KBM-7 (cell line): ENCODE measurements at regions not wholly inside any gene's neighbourhood (a gene's known extent, or its start where the extent isn't known, plus 50 kb on each side); places are given as distances from the start of the nearest gene placed in this dataset.
A peak's percentile ranks its signal among the peaks of the same experiment; 100 is the strongest.
"Not testable (repeated sequence)": the region's sequence is repeated elsewhere in the genome, so short reads cannot be mapped to it uniquely, and the experiment has no call there.

ENCODE experiments used
- DNase-seq: peaks from one replicate; pipeline ENCODE4 v3.0.0-alpha.2; 2015
- in situ Hi-C: fragments of 300-500 bp; cut with MboI; formaldehyde crosslinking; loops from 2 replicates; pipeline ENCODE4 v1.14.3; 2020; ENCODE audit warnings: low sequenced_read_pairs, low pct_unique_long_range_greater_than_20kb, mixed read lengths

DNA sequence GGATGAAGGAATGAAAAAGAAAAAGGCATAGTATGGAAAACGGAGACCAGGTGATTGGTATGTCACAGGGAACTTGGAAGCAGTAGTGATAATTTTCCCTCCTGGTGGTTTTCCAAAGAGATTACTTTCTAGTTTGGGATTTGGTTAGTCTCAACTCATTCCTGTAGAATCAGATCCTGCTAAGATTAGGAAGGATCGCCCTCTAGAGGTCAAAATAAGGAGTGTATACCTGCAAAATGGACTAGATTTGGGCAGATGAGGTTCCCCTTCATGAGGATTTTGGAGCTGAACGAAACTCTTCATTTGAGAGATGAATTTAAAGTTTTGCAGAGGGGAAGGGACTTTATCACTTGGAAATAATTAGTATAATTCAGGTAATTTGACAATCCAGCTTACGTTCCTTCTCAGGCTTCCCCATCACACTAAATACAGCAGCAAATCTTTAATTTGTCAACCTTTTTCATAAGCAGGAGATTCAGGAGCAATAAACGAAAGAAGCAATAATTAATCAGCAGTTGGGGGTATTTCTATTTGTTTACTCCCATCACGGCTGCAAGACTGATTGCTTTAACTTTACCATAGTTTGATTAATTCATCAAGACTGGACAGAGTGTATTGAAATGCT, 65.2 kb downstream of the CCDC195 start:
- peak; percentile 62 for DNase-seq
- in situ Hi-C loops = no loop called here

- DNase-seq = not testable (repeated sequence)
- in situ Hi-C loops = loop anchor here (10.0 kb wide), 1 partner anchor 283 kb away; no protein-coding TSS in a partner anchor
Measured at GRCh38 chr2:224647684-224648083, 62.5 kb upstream of the CUL3 start.

GRCh38 chr2:224646242-224646846, 61.2 kb upstream of the CUL3 start:
- DNase-seq = peak; percentile 65
- in situ Hi-C loops = loop anchor here (10.0 kb wide), 1 partner anchor 282 kb away; no protein-coding TSS in a partner anchor

DNA sequence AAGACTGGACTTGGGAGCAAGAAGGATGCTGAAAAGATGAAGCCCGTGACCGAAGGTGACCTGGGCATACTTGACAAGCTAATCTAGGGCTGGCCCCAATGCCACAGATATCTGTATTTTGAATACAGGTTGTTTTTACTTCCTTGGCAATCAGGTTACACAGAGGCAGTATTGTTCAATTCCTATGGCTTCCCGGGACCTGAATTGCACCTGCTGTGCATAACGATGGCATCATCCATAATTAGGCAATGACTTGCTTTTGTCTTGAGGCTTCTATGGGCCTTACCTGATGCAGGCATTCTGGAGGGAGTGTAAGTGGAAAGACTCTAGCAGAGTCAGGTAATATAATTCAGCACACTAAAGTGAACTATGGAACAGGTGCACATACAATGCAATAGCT, 60.6 kb upstream of the CUL3 start:
- in situ Hi-C loops = loop anchor here (10.0 kb wide), 1 partner anchor 281 kb away; no protein-coding TSS in a partner anchor

GRCh38 chr2:224640679-224641078, 55.5 kb upstream of the CUL3 start:
- in situ Hi-C loops = loop anchor here (10.0 kb wide), 1 partner anchor 276 kb away; no protein-coding TSS in a partner anchor
- no peak for DNase-seq

More for the DNA sequence above, 60.6 kb upstream of the CUL3 start:
- DNase-seq = no peak

DNA sequence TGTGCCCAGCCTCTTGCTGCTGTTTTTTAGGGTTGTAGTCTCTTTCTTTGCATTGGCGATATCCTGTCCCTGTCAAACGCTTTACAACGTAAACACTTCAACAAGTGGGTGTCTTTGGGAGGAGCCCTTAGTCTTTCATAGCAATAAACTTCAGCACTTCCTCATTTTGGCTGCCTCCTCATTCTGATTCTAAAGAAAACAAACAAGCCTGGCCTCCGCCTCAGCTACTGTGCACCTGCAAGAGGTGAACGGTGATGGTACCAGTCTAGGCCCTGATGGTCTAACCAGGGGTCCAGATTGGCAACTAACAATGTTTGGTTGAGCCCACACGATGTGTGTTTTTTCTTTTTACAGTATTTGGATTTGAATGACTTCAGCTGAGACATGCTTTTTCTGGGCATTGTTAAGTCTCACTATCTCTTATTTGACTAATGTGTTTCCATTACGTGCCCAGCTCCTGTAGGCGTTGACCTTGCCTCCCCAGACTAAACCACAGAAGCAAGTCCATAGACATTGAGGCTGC, 53.2 kb upstream of the CUL3 start:
- DNase-seq = peak; percentile 82
- in situ Hi-C loops = no loop called here
